Astrocyte (in vitro differentiated cells and primary cell): ENCODE measurements at regions not wholly inside any gene's neighbourhood (a gene's known extent, or its start where the extent isn't known, plus 50 kb on each side); places are given as distances from the start of the nearest gene placed in this dataset.

ENCODE experiments used
- DNase-seq: peaks from one replicate; pipeline ENCODE4 v3.0.0-alpha.2; 2010; ENCODE audit warnings: low read depth
- FAIRE-seq: peaks from 2 replicates; lab custom pipeline; 2011; peaks lifted over from hg19 to GRCh38; lab: Jason Lieb, UNC
- H2AFZ ChIP-seq: 2 replicates; pipeline ENCODE4 v1.6.0; 2012; ENCODE audit warnings: low read depth, low read length, inconsistent platforms
- H3K27ac ChIP-seq: 2 replicates; pipeline ENCODE4 v1.5.1; 2011; ENCODE audit warnings: low read depth, low read length, inconsistent platforms
- H3K27me3 ChIP-seq: 2 replicates; pipeline ENCODE4 v1.6.0; 2011; ENCODE audit warnings: low read length, inconsistent platforms; ENCODE audit not compliant: insufficient read depth
- H3K36me3 ChIP-seq: 2 replicates; pipeline ENCODE4 v1.5.1; 2011; ENCODE audit warnings: low read length, inconsistent platforms; ENCODE audit not compliant: insufficient read depth
- H3K4me1 ChIP-seq: 2 replicates; pipeline ENCODE4 v1.5.1; 2011; ENCODE audit warnings: low read length, inconsistent platforms; ENCODE audit not compliant: insufficient read depth
- H3K4me2 ChIP-seq: 2 replicates; pipeline ENCODE4 v1.6.0; 2012; ENCODE audit warnings: low read length, inconsistent platforms
- H3K4me3 ChIP-seq: 2 replicates; pipeline ENCODE4 v1.5.1; 2011; ENCODE audit warnings: low read depth, mild to moderate bottlenecking, low read length, inconsistent platforms; ENCODE audit not compliant: insufficient read depth
- H3K79me2 ChIP-seq: 2 replicates; pipeline ENCODE4 v1.6.0; 2012; ENCODE audit warnings: mild to moderate bottlenecking, low read length, inconsistent platforms; ENCODE audit not compliant: insufficient read depth
- H3K9ac ChIP-seq: 2 replicates; pipeline ENCODE4 v1.6.0; 2012; ENCODE audit warnings: mild to moderate bottlenecking, low read length, inconsistent platforms
- H3K9me3 ChIP-seq: 2 replicates; pipeline ENCODE4 v1.5.1; 2012; ENCODE audit warnings: low read depth, mild to moderate bottlenecking, low read length, inconsistent platforms; ENCODE audit not compliant: insufficient read depth
- H4K20me1 ChIP-seq: 2 replicates; pipeline ENCODE4 v1.6.0; 2012; ENCODE audit warnings: low read length, inconsistent platforms; ENCODE audit not compliant: insufficient read depth
- H3K27ac Mint-ChIP-seq: one replicate; pipeline ENCODE4 v1.8.0; 2021; ENCODE audit warnings: mild to moderate bottlenecking, mixed read lengths; ENCODE audit not compliant: unreplicated experiment
- H3K27me3 Mint-ChIP-seq: one replicate; pipeline ENCODE4 v1.8.0; 2021; ENCODE audit warnings: low read depth, mixed read lengths; ENCODE audit not compliant: unreplicated experiment
- H3K36me3 Mint-ChIP-seq: one replicate; pipeline ENCODE4 v1.8.0; 2021; ENCODE audit warnings: low read depth, mixed read lengths; ENCODE audit not compliant: unreplicated experiment
- H3K4me1 Mint-ChIP-seq: one replicate; pipeline ENCODE4 v1.8.0; 2021; ENCODE audit warnings: low read depth, mixed read lengths; ENCODE audit not compliant: unreplicated experiment
- H3K4me3 Mint-ChIP-seq: one replicate; pipeline ENCODE4 v1.8.0; 2021; ENCODE audit warnings: mild to moderate bottlenecking, moderate library complexity, mixed read lengths; ENCODE audit not compliant: unreplicated experiment
- H3K9me3 Mint-ChIP-seq: one replicate; pipeline ENCODE4 v1.8.0; 2021; ENCODE audit warnings: mild to moderate bottlenecking, mixed read lengths; ENCODE audit not compliant: unreplicated experiment
- EZH2 ChIP-seq: IDR thresholded peaks from 2 replicates; pipeline ENCODE4 v1.6.1; 2012; ENCODE audit warnings: mild to moderate bottlenecking, low read length, inconsistent platforms; ENCODE audit not compliant: insufficient read depth
- TF ChIP-seq, protein P1 (sequence below): IDR thresholded peaks from 2 replicates; pipeline ENCODE4 v1.5.1; 2011; ENCODE audit warnings: low read depth, mild to moderate bottlenecking, inconsistent platforms, low read length, moderate library complexity; ENCODE audit not compliant: insufficient read depth

DNA sequence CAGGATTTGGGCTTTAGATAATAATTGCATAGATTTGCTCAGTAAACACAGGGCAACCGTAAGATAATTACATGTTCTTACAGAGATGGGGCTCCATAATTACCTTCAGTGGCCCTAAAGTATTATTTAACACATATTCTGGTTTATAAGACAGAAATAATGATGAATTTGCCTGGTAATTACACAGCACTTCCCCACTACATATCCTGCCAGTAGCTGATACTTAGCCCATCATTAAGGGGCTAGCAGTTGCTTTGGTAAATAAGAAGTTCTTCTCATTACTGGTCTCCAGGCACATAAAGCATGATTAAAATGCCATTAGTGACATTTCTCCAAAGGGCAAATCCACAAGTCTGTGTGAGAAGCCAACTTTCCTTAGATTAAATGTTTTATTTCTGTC, 158.7 kb downstream of the NUAK1 start:
- H3K9me3 Mint-ChIP-seq: no peaks in the 10 kb centered on the region
- Histone ChIP-seq H3K36me3 (no peaks in the 10 kb centered on the region), H3K9me3 (no peaks in the 10 kb centered on the region), H3K27me3 (no peaks in the 10 kb centered on the region), H3K9ac (no peak overlapping the region), H3K27ac (no peak overlapping the region), H3K4me1 (peaks cover 29% of the 10 kb centered on the region), H3K4me2 (no peak overlapping the region), H4K20me1 (no peaks in the 10 kb centered on the region), H3K79me2 (no peaks in the 10 kb centered on the region), H3K4me3 (no peak overlapping the region), H2AFZ (no peak overlapping the region)
- no peaks in the 10 kb centered on the region for H3K36me3 Mint-ChIP-seq
- no peak for DNase-seq
- H3K4me3 Mint-ChIP-seq: no peak overlapping the region
- FAIRE-seq: no peak
- no peak overlapping the region for H3K27ac Mint-ChIP-seq
- TF ChIP-seq EZH2: no peak
- TF ChIP-seq, protein P1, sequence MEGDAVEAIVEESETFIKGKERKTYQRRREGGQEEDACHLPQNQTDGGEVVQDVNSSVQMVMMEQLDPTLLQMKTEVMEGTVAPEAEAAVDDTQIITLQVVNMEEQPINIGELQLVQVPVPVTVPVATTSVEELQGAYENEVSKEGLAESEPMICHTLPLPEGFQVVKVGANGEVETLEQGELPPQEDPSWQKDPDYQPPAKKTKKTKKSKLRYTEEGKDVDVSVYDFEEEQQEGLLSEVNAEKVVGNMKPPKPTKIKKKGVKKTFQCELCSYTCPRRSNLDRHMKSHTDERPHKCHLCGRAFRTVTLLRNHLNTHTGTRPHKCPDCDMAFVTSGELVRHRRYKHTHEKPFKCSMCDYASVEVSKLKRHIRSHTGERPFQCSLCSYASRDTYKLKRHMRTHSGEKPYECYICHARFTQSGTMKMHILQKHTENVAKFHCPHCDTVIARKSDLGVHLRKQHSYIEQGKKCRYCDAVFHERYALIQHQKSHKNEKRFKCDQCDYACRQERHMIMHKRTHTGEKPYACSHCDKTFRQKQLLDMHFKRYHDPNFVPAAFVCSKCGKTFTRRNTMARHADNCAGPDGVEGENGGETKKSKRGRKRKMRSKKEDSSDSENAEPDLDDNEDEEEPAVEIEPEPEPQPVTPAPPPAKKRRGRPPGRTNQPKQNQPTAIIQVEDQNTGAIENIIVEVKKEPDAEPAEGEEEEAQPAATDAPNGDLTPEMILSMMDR: no peak
- no peaks in the 10 kb centered on the region for H3K27me3 Mint-ChIP-seq
- peaks cover 46% of the 10 kb centered on the region for H3K4me1 Mint-ChIP-seq

GRCh38 chr12:105980533-105980932, 158.2 kb downstream of the NUAK1 start:
- H3K4me1 Mint-ChIP-seq: peaks cover 46% of the 10 kb centered on the region
- Histone ChIP-seq H2AFZ (no peak overlapping the region), H3K4me1 (peaks cover 29% of the 10 kb centered on the region), H3K9ac (no peak overlapping the region), H3K4me3 (no peak overlapping the region), H3K27ac (no peak overlapping the region), H3K4me2 (no peak overlapping the region), H3K36me3 (no peaks in the 10 kb centered on the region), H3K27me3 (no peaks in the 10 kb centered on the region), H3K79me2 (no peaks in the 10 kb centered on the region), H4K20me1 (no peaks in the 10 kb centered on the region), H3K9me3 (no peaks in the 10 kb centered on the region)
- H3K9me3 Mint-ChIP-seq: no peaks in the 10 kb centered on the region
- H3K27ac Mint-ChIP-seq: no peak overlapping the region
- TF ChIP-seq, protein P1: no peak
- TF ChIP-seq EZH2: no peak
- FAIRE-seq: no peak
- no peaks in the 10 kb centered on the region for H3K27me3 Mint-ChIP-seq
- H3K4me3 Mint-ChIP-seq: no peak overlapping the region
- H3K36me3 Mint-ChIP-seq: no peaks in the 10 kb centered on the region
- DNase-seq: no peak

- no peaks in the 10 kb centered on the region for H3K27me3 ChIP-seq
- H3K9ac ChIP-seq: no peak overlapping the region
- TF ChIP-seq EZH2: no peak
- TF ChIP-seq, protein P1: no peak
- peaks cover 29% of the 10 kb centered on the region for H3K4me1 ChIP-seq
- no peak overlapping the region for H3K4me3 Mint-ChIP-seq
- H3K36me3 Mint-ChIP-seq: no peaks in the 10 kb centered on the region
- DNase-seq: no peak
- no peaks in the 10 kb centered on the region for H3K9me3 Mint-ChIP-seq
- no peak overlapping the region for H3K27ac ChIP-seq
- no peaks in the 10 kb centered on the region for H4K20me1 ChIP-seq
- H3K79me2 ChIP-seq: no peaks in the 10 kb centered on the region
- H3K4me2 ChIP-seq: no peak overlapping the region
- H3K36me3 ChIP-seq: no peaks in the 10 kb centered on the region
- no peaks in the 10 kb centered on the region for H3K9me3 ChIP-seq
- peaks cover 45% of the 10 kb centered on the region for H3K4me1 Mint-ChIP-seq
- no peak overlapping the region for H3K4me3 ChIP-seq
- no peaks in the 10 kb centered on the region for H3K27me3 Mint-ChIP-seq
- H3K27ac Mint-ChIP-seq: no peak overlapping the region
- no peak overlapping the region for H2AFZ ChIP-seq
- FAIRE-seq: no peak
Measured at GRCh38 chr12:105982022-105982421, 156.7 kb downstream of the NUAK1 start.
